OCI-LY3 (cell line): ENCODE measurements at regions not wholly inside any gene's neighbourhood (a gene's known extent, or its start where the extent isn't known, plus 50 kb on each side); places are given as distances from the start of the nearest gene placed in this dataset.

Source experiments
- EZH2phosphoT487 ChIP-seq: fragments of 200-600 bp; shearing (Covaris generic); IDR thresholded peaks from 2 replicates; pipeline ENCODE4 v1.6.1; 2018; ENCODE audit warnings: antibody characterized with exemption, mixed run types, low read depth
- TF ChIP-seq, protein P1 (sequence below): fragments of 200-600, 300-600 bp; sonication (generic); IDR thresholded peaks from 2 replicates; pipeline ENCODE4 v1.5.1; 2014; ENCODE audit warnings: antibody characterized with exemption, low read length, low read depth

DNA sequence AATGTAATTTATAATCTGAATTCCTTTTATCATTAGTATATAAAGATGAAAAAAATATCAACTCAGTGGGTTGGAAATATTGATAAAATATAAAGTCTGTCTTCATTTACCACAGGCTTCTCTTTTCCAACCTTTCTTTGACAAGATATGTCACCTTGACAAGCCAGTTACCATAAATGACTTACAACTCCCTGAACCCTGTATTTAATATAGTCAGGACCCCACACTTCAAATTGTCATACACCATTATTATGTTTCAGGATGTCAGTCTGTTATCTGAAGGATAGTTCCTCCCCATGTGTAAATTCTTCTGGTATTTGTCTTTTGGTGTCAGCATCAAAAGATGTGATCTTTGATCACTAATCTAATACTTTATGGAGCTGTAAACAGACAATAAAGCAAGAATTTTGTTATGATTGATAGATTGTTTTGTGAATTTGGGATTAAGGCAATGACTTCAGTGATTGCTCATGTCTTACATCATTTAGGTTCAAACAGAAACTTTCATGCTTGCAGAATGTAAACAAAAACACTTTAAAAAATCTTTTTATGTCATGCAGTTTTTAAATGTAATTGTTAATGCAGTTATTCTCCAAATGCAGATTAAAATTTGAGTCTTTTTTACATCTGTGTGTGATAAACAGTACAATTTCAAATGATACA, 503.5 kb upstream of the BCHE start:
- TF ChIP-seq, protein P1, sequence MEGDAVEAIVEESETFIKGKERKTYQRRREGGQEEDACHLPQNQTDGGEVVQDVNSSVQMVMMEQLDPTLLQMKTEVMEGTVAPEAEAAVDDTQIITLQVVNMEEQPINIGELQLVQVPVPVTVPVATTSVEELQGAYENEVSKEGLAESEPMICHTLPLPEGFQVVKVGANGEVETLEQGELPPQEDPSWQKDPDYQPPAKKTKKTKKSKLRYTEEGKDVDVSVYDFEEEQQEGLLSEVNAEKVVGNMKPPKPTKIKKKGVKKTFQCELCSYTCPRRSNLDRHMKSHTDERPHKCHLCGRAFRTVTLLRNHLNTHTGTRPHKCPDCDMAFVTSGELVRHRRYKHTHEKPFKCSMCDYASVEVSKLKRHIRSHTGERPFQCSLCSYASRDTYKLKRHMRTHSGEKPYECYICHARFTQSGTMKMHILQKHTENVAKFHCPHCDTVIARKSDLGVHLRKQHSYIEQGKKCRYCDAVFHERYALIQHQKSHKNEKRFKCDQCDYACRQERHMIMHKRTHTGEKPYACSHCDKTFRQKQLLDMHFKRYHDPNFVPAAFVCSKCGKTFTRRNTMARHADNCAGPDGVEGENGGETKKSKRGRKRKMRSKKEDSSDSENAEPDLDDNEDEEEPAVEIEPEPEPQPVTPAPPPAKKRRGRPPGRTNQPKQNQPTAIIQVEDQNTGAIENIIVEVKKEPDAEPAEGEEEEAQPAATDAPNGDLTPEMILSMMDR: no peak
- TF ChIP-seq EZH2phosphoT487: no peak
